ENCODE measurements at regions not wholly inside any gene's neighbourhood (a gene's known extent, or its start where the extent isn't known, plus 50 kb on each side); places are given as distances from the start of the nearest gene placed in this dataset.

GRCh38 chr5:38207343-38207742, 51.0 kb upstream of the EGFLAM start:
- no peak for DNase-seq (ENCODE audit: low read depth in 2 of 2)

GRCh38 chr5:38202741-38203140, 55.6 kb upstream of the EGFLAM start:
- no peak for DNase-seq (ENCODE audit: low read depth in 2 of 2)

GRCh38 chr5:38200872-38201557, 57.3 kb upstream of the EGFLAM start:
- DNase-seq (ENCODE audit: low read depth in 2 of 2) = no peak

- no peak for DNase-seq (ENCODE audit: low read depth in 2 of 2)
Measured at GRCh38 chr5:38197118-38197517, 61.2 kb upstream of the EGFLAM start.

DNA sequence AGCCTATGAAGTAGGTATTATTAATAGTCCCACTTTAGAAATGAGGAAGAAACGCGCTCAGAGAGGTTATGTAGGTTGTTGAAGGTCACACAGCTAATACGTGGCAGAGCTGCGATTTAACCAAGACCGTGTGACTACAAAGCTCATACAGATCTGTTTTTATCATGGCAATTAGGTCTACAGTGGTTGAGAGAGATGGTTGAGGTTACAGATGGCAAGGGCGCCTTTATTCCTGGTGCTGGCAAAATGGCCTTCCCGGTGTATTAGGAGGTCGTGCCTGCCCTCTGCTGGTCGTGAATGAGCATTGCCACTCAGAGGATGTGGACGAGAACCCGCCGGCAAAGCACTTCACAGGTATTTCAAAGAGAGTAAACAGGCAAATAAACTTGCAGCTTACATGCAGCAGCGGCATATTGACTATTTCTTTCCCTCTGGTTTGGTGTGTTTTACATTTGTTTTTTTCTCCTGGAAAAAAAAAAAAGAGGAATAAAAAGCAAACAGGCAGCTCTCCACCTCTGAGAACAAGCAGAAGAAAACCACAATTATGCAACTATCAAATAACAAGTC, 65.3 kb upstream of the EGFLAM start:
- peak; percentile 3 to 7 for DNase-seq (ENCODE audit: low read depth in 2 of 2)

DNA sequence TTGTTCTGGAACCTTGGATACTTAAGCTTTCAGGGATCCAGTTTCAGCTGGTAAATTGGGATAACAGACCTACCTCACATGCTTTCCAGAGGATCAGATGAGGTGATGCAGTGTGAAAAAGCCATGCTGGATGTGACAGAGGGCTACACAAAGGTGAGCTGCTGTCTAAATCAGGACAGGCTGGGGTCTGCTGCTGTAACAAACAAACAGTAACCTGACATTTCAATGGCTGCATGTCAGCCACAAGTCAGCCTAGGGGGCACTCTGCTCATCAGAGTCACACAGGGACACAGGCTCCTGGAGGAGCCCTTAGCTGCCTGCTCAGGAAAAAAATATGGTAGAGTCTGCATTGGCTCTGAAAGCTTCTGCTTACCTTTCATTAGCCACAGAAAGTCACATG, 66.7 kb upstream of the EGFLAM start:
- DNase-seq (ENCODE audit: low read depth in 2 of 2) = no peak

GRCh38 chr5:38190111-38190510, 68.2 kb upstream of the EGFLAM start:
- no peak for DNase-seq (ENCODE audit: low read depth in 2 of 2)

DNA sequence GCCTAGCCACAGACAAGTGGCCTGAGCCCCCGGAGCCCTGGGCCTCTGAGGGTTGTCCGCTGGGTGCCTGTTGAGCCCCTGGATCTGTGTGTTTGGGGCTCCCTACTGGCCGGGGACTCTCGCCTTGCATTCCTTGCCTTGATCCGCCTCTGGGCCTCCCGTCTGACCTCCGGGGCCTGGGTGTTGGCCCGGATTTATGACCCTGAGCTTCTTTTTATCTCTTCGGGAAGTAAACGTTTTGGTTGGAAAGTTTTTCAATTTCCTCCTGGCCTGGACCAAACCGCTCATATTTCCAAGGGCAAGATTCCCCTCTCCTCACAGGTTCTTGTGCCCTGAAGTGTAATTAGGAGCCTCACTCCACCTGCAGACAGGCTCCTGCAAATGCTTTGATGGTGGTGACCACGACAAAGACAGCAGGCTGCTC, 69.3 kb upstream of the EGFLAM start:
- no peak for DNase-seq (ENCODE audit: low read depth in 2 of 2)

DNA sequence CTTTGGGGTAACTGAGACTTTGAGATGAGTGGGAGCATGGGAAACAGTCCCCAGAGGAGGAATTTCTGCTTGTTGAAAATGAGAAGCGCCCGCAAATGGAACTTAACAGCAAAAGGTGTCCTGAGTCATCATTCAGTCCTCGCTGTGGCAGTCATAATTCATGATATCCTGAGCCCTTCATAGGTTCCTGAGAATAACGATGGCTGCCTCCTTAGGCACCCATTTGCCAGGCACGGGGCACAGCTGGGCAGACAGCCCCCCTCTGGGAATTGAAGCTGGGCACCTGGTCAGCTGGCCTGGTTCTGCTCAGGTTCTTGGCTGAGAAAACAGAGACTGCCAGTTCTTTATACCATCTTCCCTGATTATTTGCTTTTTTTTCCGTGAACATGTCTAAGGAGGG, 69.8 kb upstream of the EGFLAM start:
- DNase-seq (ENCODE audit: low read depth in 2 of 2) = no peak

- no peak for DNase-seq (ENCODE audit: low read depth in 2 of 2)
Measured at GRCh38 chr5:38187532-38187931, 70.8 kb upstream of the EGFLAM start.

DNA sequence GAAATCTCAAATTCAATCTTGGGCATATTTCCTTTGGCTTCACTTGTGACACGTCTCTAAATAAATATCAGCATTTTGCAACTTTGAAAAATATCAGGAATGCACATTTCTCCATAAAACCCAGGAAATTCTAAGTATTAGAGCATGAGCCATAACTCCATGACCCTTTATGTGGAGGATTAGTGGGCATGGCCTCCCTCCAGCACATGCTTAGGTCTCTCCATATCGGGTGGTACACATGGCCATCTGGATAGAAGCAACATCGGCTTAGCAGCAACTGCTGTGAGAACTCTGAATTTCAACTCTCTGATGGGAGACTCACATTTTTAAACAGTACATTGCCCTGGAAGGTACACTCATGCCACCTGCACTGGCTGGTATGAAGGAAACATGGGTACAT, 73.7 kb upstream of the EGFLAM start:
- DNase-seq (ENCODE audit: low read depth in 2 of 2) = no peak

DNA sequence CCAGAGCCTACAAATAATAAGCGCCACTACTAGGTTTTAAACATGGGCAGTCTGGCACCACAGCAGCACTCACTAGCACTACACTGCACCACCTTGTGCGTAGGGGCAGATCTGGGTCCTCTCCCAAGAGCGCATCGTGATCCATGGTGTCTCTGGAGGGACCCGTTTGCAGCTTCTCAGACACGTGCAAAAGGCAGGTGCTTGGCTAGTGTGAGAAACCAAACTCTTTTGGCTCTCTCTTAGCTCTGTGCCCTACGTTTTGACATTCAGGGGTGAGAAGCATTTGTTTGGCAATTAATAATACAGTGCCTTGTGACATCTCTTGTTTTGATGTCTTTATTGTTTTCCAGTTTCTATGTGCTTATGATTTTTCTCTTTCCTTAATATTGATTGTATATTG, 75.4 kb upstream of the EGFLAM start:
- DNase-seq (ENCODE audit: low read depth in 2 of 2) = no peak

- DNase-seq (ENCODE audit: low read depth in 2 of 2) = no peak
Measured at GRCh38 chr5:38168029-38168428, 90.3 kb upstream of the EGFLAM start.

DNA sequence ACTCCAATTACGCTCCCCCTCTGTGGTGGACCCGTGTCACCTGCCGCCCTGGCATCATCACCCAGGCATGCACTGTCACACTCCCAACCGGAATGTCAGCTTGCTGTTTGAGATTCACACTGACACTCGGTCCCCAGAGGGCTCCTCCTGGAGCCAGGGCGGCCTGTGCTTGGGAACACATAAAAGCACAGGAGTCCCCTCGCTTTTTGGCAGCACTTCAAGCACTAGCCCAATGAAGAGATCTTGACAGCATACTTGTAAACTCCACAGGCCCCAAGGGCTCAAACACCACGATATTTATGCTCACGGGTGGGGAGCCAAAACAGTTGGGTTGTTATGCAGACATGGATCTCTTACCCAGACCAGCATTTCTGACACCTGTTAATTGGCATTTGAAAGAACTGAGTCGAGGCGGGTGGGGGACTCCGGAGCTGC, 90.8 kb upstream of the EGFLAM start:
- DNase-seq (ENCODE audit: low read depth in 2 of 2) = no peak

DNA sequence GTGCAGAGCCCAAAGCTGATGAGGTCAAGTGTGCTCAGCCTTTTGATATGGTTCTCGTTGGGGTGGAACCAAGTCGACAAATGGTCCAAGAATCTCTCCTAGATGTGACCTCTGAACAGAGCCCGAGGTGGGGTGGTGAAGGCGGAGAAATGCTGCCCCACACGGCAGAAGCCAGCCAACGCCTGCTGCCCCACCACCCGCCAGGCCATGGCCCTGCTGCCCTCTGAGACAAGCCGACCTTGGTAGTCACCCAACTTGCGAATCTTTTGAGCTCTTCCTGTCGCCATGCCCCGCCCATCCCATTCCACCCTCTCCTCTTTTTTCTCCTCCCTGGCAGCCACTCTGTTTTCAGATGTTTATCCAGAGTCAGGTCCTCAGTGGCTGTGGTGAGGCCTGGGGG, 91.5 kb upstream of the EGFLAM start:
- no peak for DNase-seq (ENCODE audit: low read depth in 2 of 2)

GRCh38 chr5:38165435-38165834, 92.9 kb upstream of the EGFLAM start:
- no peak for DNase-seq (ENCODE audit: low read depth in 2 of 2)

DNA sequence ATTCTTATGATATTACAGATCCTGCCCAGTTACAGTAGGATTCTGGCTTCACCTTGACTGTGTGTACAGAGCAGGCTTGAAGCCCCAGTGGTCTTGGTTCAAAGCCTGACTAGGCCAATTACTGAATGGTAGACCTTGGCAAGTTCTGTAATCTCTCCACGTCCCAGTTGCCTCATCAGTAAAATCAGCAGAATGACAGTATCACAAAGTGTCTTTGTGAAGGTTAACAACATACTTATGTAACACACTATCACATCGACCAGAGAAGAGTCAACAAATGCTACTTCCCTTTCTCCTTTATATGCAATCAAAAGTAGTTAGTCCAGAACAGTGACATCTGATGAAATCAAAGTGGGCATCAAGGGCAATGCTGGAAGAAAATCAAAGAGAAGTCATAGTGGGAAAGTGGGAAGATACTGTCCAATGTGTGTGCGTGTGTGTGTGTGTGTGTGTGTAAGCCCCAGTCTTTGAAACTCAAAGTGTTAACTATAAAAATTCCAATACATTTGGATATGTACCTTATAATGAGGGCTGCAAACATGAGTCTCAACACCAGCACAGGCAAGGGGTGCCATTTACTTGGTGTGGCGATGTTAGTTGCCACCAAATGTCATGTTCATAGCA, 93.5 kb upstream of the EGFLAM start:
- DNase-seq (ENCODE audit: low read depth in 2 of 2) = no peak

- DNase-seq (ENCODE audit: low read depth in 2 of 2) = no peak
Measured at GRCh38 chr5:38163636-38164237, 94.6 kb upstream of the EGFLAM start.

GRCh38 chr5:38162625-38163024, 95.7 kb upstream of the EGFLAM start:
- no peak for DNase-seq (ENCODE audit: low read depth in 2 of 2)

DNA sequence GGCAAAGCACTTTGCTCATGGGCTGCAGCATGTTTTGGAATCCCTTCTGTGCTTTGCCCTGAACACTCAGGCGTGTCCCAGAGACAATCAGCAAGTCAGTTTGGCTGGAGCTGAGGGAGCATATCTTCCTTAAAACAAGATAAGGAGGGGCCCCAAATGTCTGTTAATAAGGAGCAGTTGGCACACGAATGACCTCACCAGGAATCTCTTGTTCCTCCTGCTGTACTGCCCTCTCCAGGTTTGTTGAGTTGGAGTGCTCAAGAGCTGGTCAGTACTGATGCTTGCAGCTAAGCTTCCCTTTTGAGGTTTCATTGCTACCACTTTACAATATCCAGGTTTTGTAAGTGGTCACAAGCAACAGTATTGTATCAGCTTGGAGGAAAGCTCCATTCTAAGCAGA, 101.3 kb upstream of the EGFLAM start:
- DNase-seq (ENCODE audit: low read depth in 2 of 2) = no peak

GRCh38 chr5:38154615-38155204, 103.6 kb upstream of the EGFLAM start:
- DNase-seq (ENCODE audit: low read depth in 2 of 2) = no peak

GRCh38 chr5:38151878-38152277, 106.5 kb upstream of the EGFLAM start:
- DNase-seq (ENCODE audit: low read depth in 2 of 2) = no peak

DNA sequence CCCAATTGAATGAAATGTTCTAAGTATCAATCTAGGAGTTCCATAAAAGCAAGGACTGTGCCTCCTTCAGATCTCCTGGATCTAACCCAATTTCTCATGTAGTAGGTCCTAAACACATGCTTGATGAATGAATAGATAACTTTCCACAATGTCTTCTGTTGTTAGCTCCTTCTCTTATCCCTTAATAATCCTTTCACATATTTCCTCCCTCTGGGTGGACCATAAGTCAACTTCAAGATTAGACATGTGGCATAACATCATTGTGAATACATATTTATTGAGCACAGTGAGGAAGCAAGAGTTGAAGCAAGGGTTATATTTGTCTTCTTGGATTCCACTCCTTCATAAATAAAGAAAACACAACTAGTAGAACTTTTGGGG, 108.6 kb upstream of the EGFLAM start:
- DNase-seq (ENCODE audit: low read depth in 2 of 2) = no peak
